Effector CD4-positive, alpha-beta T cell (primary cell): ENCODE measurements at regions not wholly inside any gene's neighbourhood (a gene's known extent, or its start where the extent isn't known, plus 50 kb on each side); places are given as distances from the start of the nearest gene placed in this dataset.
A peak's percentile ranks its signal among the peaks of the same experiment; 100 is the strongest.

Experiments used
- DNase-seq: peaks from one replicate; pipeline ENCODE4 v3.0.0-alpha.2; 2020

DNA sequence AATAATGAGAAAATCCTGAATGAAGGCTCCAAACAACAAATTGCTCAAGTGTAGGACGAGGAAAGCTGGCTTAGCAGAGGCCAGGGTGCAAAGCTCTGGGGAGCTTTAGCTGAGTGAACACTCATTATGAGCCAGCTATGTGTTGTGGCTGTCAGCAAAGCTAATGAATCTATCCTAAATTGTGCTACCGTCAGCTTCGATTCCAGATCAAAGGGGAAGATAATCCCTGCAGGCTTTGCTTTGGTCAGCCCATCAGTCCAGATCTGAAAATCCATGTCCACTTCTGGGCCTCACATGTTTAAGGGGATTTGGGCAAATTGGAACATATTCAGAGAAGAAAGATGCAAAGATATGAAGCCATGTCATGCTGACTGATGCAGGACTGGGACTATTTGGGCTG is 180.9 kb upstream of the ZBED5 start:
- no peak for DNase-seq

DNA sequence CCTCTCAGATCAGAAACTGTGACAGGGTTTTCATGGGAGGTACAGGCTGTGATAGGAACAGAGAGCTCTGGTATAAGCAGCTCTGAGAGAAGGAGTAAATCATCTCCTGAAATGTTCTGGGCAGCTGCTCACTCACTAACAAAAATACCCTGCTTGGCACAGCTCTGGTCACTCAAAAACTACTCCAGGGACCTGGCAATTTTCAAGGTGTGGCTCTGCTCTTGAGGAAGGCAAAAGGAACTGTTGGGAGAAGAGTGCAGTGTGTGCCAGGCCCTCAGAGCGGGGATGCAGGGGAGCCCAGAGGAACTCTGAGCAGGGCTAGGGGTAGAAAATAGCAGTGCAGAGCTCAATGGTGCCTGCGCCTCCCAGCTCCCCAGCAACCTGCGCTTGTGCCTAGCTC is 180.5 kb upstream of the ZBED5 start:
- no peak for DNase-seq

DNA sequence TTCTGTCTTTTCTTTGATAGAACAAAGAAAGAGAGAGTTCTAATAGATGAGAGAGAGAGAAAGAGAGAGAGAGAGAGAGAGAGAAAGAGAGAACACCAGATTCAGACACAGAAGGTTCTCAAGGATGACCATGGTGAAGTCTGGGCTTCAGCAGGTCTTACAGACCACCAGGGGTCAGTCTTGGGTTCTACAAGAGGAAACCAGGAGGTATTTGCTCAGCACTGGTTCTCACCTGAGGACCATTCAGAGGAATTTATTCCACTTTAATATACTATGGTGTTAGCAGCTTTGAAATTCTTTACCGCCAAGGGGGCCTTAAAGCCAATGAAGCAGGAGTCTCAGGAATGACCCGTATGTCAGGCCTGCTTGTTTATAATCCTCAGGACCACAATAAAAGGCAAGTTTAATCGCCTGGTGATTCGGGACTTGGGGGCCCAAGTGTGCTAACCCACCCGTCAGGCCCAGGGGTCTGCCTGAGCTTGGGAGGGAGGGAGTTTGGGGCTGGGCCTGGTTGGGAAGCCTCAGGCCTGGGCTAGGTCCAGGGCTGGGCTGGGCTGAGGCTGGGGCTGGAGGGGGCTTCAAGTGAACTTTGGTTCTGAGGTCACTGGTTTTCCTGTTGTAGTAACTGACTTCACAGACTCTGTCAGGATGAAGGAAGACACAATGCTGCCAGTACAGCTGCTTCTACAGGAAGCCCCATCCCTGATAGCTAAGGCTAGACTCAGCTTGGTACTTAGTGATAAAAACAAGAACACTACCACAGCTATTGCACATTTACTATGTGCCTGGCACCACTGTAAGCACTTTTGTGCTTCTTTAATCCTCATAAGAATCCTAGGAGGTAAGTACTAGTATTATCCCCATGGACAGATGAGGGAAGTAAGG is 179.2 kb upstream of the ZBED5 start:
- peak; percentile 42 for DNase-seq

DNA sequence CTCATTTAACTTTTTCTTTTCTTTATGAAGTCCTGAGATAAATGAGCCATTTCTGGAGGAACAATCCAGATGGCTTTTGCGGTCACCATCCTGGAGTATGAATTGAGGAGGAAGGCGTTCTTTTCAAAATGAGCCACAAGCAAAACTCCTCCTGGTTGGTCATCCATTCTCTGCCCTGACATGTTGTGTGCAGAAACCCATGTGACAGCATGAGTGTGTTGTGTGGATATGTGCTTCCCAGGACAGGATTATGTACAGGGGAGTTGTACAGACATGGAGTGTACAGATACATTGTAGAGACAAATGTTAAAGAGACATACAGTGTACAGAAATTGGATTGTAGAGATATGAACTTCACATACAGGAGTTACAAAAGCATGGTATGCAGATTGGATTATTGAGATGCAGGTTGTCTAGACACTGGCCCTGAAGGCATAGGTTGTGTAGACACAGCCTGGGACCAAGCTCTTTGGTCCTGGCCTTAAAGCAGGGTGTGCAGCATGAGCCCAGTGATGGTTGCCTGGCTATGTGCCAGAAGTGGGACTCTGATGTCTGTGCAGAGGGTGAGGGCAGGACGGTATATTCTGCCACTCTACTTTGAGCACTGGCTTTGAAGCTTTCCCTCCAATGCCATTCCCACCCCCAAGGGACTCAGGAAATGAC is 178.5 kb upstream of the ZBED5 start:
- no peak for DNase-seq

DNA sequence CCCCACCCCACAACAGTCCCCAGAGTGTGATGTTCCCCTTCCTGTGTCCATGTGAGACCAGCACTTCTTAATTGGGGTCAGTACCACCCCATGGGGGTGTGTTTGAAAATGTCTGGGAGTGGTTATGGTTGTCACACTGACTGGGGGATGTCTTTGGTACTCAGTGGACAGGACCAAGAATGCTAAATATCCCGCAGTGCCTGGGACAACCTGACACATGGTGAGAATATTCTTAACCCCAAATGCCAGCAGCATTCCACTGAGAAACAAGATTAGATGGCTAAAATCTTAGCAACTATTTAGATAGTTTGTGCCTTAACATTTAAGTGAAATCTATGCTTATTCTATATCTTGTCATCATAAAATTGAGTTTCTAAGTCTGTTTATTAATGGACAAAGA is 177.5 kb upstream of the ZBED5 start:
- no peak for DNase-seq

DNA sequence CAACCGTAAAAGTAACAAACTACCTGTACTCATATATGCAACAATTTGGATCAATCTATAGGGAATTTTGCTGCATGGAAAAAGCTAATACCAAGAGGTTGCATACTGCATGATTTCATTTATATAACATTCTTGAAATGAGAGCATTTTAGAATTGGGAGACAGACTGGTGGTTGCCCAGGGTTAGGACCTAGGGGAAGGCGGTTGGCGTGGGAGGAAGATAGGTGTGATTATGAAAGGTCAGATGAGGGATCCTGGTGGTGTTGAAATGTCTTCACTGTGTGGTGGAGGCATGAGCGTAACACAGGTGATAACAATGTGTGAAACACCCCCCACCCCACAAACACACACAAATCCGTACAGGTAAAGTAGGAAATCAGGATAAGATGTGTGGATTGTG is 176.6 kb upstream of the ZBED5 start:
- DNase-seq = no peak

DNA sequence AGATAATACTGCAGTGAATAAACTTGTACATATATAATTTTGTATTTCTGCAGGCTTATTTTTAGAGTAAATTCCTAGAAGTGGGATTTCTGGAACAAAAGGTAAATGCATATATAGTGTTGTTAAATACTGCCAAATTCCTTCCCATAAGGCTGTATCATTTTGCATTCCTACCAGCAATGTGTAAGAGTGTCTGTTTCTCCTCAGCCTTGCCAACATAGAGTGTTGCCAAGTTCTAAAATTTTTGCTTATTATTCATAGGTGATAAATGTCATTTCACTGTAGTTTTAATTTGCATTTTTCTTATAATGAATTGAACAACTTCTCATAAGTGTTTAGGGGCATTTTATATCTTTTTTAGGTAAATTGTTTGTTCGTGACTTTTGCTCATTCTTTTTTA is 174.2 kb upstream of the ZBED5 start:
- DNase-seq = no peak

DNA sequence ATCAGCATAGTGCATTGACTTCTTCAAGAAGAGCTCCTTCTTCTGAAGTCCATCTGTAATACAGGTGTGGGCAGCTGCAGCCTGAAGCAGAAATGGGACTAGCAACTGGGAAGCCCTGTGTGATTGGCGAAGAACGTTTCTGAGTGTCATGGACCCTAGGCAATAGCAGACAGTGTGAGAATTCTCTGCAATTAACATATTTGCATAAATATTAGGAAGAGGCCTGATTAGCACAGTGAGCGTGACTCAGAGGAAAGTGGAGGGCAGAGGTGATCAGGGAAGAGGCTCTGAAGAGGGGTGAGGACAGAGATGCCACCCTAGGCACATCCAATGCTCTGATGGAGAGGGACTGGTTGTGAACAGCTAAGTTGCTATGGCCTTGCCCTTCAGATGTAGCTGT is 171.2 kb upstream of the ZBED5 start:
- DNase-seq = no peak

DNA sequence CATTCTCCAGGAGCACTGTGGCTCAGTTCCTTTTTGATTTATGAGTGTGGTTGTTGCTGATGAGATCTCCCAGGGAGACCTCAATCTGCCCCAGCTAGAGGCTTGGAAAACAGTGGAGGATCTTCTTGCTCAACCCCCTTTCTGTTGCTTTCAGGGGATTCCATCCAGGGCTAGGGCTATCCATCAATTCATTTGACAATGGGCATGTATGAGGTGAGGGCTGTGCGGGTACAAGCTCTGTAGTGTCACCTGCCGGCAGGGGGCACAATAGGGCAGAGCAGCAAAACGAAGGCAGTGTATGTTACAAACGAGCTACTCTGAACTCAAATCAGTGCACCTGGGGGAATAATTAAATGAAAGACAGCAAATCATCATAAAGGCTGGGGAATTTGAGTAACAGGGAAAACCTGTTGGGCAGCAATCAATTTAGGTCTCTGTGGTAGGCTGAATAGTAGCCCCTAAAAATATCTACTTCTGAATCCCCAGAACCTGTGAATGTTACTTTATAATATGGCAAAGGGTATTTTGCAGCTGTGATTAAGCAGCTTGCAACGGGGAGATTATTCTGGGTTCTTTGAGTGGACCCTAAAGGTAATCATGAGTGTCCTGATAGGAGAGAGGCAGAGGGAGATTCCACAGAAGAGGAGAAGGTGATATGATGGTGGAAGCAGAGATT is 170.3 kb upstream of the ZBED5 start:
- peak; percentile 73 for DNase-seq

DNA sequence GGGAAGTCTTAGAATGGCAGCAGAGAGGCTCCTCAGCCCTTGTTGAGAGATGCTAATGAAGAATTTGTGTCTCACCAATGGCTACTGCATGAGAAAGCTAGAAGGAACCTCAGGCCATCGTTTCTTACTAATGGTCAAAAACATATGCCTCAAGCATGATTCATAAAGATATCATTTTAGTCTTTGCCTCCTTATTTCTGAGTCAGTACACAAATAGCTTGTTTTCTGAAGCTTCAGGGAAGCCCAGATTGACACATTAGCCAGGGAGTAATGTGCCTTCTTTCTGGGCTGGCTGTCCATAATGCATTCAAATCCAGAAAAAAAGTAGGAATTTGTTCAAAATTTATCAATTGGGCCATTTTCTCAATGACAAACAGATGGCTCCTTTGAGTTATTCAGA is 169.4 kb upstream of the ZBED5 start:
- DNase-seq = no peak

DNA sequence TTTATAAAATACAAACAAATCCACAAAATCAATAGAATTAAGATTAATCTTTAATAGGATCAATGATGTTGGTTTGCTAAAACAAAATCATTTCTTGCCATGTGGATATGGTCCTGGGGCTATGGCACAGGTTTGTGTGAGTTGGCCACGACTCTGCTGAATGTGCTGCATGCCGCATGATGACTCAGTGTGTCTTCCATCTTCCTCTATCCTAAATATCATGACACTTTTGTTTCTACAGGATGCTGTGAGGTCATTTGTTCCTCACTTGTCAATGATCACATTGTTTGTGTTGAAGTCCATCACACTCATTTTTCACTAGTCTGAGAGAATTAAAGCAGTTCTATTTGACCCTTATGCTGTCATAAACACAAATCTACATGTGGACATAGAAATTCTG is 167.2 kb upstream of the ZBED5 start:
- DNase-seq = no peak

DNA sequence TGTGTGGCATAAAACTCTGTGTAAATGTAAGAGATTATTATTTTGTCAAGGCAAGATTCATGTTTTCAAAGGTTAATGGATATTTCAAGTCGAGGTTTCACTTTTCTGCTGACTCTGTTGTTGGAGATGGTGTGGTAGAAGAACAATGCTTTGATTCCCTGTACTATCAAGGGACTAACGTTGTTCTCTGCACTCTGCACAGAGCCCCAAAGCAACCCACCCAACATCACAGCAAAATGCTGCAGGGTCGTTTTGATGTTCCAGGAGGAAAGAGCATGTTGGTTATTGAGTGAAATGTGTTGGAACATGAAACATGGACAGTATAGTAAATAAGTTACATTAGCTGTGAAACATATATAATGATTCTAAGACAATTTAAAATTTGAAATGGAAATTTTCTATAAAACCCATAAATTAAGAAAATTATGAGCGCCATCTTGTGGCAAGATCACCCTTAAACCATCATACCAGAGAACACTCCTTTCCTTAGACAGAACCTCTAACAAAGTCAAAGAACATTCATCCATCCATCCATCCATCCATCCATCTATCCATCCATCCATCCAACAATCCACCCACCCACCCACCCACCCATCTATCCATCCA is 164.4 kb upstream of the ZBED5 start:
- no peak for DNase-seq

DNA sequence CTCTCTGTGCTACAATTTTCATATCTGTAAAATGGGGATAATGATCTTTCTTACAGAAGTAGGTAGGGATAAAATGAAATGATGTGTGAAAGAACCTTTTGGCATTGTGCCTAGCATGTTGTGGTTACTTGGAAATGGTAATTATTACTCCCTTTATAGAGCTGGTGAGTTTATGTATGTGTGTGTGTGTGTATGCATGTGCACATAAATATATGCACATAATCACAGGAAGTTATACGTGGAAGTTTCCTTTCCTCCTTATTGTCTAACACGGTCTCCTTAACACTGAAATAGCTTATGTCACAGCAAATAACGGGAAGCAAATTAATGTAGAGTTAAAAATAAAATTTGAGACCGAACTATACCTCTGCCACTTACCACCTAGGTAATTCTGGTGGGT is 163.7 kb upstream of the ZBED5 start:
- DNase-seq = no peak

DNA sequence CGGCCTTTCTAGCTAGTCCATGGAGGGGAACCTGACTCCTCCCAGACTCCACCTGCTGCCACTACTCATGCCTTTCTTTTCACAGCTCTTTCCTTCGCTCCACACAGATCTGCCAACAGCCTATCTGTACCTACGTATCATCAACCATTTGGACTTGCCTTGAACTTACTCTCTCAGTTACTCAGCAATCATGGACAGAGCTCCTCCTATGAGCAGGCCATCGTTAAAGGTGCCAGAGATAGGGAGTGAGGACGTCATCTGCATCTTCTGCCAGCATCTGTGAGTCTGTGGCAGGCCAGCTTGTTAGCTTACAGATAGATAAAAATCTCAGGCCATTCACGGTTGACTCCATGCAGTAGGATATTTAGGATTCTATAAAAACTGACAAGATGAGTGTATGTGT is 162.9 kb upstream of the ZBED5 start:
- no peak for DNase-seq

DNA sequence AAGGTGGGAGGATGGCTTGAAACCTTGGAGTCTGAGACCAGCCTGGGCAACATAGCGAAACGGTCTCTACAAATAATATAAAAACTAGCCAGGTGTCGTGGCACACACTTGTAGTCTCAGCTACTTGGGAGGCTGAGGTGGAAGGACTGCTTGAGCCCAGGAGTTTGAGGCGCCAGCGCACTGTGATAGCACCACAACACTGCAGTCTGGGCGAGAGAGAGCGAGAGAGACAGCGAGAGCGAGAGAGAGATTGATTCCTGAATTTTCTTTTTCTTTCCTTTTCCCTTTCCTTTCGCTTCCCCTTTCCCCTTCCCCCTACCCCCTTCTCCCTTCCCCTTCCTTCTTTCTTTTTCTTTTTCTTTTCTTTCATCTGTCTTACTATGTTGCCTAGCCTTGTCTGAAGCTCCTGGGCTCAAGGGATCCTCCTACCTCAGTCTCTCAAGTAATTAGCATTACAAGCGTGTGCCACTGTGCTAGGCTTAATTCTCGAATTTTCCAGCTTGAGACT is 162.4 kb upstream of the ZBED5 start:
- no peak for DNase-seq

DNA sequence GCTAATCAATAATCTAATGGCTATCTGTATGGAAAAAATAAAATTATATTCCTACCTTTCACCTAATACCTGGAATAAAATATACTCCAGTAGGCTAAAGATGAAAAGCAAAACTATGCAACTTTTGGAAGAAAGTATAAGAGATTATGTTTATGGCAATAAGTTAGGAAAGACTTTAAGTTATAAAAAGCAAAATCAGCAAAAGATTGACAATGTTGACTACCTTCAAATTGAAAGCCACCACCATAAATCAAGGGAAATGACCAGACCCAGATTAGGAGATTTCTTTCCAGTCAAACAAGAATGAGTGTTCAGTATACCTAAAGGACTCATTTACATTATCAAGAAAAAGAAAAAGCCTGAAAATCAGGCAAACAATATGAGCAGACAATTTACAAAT is 159.1 kb upstream of the ZBED5 start:
- DNase-seq = no peak

DNA sequence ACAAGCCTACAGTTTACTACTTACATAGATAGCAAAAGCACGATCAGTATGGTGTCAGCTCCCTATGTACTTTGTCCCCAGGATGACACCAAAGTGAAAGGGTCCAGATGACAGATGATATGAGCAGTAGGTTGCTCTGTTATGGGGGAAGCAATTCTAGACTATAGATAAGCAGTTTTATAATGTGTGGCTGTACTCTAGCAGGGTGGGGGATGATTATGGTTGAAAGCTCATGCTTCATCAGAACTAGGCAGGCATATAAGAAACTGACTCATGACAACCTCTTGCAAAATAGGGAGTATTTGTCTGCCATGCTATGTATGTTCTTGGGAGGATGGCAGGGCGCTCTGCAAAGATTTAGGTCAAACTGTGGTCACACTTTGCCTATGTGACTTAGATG is 158.2 kb upstream of the ZBED5 start:
- no peak for DNase-seq

DNA sequence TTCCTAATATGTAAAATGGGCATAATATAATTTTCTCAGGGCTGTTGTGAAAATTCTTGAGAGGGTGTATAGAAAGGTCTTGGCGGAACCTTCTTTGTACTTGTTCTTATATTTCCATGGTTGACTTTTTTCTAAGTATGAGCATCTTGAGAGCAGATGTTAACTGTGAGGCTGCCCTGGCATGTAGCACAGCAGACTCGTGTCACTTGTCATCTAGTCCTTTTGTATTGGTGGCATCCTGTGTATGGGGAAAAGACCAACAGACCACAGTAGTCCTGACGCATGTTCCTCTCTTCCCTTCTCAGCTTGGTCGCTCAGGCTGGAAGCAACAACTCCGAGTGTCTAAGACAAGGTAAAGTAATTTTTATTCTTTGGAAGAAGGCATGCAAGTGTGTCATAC is 153.8 kb upstream of the ZBED5 start:
- DNase-seq = no peak

DNA sequence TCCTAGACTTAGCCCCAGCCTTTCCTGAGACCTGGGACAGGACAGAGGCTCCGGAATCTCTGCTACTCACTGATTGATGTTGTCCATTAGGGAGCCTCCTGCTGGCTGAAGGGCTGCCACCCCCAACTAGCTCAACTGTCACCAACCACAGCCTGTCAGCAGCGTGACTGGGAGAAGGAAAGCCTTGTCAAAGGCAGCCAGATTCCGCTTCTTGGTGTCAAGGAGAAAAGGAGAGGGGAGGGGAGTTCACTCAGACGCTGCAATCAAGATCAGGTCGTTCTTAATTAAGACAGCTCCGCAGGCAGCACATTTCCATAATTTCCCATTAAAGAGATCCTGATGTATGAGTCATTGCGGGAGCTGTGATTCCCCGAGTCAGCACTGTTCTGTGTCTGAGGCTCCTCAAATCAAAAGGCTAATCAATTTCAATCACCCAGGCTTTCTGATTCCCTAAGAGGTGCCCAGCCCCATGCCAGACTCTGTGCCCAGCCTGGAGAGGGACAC is 152.8 kb upstream of the ZBED5 start:
- DNase-seq = no peak

DNA sequence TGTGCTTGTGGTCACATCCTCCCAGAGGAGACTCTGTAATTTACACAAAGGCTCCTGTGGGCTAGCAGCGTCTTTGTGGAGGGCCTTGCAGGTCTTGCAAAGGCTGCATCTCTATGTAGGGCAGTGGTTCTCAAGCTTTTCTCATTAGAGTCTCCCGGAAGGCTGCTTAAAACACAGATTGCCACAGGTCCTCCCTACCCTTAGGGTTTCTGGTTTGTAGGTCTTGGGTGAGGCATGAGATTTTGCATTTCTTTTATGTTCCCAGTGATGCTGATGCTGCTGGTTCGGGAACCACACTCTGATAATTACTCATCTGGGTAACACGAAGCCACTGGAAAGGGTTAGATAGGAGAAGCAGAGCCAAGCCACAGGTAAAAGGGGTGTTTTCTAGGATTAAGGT is 151.3 kb upstream of the ZBED5 start:
- no peak for DNase-seq

DNA sequence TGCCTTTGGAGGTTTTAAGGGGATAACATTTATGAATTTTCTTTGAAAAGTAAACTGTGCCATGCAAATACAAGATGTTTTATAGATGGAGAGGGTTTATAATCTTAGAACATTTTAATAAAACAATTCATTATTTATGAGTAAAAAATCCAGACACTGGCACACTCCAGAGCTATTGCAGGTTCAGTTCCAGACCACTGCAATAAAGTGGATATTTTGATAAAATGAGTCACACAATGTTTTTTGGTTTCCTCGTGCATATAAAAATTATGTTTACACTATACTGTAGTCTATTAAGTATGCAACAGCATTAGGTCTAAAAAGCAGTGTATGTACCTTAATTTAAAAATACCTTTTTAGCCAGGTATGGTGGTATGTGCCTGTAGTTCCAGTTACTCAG is 146.2 kb upstream of the ZBED5 start:
- DNase-seq = no peak

DNA sequence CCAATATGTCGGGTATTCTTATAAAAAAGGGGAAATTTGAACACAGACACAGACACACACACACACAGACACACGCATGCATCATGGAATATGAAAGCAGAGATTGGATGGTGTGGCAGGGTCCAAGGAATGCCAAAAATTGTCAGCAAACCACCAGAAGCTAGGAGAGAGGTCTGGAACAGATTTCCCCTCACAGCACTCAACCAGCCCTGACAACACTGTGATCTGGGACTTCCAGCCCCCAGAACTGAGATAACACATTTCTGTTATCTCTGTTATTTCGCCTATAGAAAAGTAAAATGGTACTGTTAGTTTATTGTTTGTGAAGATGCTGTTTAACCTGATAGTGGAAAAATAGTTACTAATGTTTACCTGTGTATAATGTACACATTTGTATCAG is 145.4 kb upstream of the ZBED5 start:
- DNase-seq = no peak

DNA sequence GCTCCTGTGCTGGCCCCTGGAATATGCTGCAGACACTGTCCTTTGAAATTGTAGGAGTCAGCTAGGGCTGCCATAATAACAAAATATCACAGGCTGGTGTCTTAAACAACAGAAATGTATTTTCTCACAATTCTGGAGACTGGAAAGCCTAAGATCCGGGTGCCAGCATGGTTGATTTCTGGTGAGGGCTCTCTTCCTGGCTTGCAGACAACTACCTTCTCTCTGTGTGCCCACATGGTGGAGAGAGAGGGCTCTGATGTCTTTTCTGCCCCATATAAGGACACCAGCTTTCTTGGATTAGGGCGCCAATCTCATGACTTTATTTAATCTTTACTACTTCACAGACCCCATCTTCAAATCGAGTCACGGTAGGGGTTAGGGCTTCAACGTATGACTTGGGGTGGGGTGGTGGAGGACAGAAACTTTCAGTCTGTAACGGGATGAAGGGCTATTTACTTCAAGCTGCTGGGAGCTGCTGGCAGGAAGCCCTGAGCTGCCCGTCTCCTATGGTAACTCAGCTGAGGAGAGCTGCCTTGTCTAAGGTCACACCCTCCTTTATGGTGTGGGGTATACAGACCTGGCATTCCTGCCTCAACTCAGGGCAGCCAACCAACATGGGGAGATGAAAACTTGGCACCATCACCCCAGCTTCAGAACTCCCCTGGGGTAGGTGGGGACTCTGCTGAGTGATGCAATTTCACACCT is 142.9 kb upstream of the ZBED5 start:
- DNase-seq = no peak
